ENCODE measurements at regions not wholly inside any gene's neighbourhood (a gene's known extent, or its start where the extent isn't known, plus 50 kb on each side); places are given as distances from the start of the nearest gene placed in this dataset.

DNA sequence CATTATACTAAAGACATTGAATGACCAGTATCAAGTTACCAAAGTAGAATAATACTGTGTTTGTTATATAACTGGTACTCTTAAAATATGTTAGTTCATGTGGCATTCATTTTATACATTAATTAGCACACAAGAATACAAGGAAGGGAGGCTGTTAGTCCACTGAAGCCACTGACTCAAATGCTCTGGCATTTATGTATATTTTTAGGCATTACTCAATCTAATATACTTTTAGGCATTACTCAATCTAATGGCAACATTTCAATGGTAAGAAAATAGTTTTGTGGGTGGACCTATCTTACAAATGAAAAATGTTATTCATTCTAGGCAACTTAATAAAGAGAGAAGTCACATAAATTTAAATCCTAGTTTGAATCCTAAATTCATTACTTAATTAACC lies 874.4 kb upstream of the USP15 start:
- TF ChIP-seq EZH2phosphoT487 (IDR thresholded peaks at IDR 0.05; ENCODE audit: insufficient read depth, low read depth) (no peak), EZH2 (IDR thresholded peaks at IDR 0.05; ENCODE audit: insufficient read depth, poor library complexity, severe bottlenecking) (no peak)
